K562 (cell line): ENCODE measurements at regions not wholly inside any gene's neighbourhood (a gene's known extent, or its start where the extent isn't known, plus 50 kb on each side); places are given as distances from the start of the nearest gene placed in this dataset.

Experiments
- EWSR1 ChIP-seq: fragments of 450-650 bp; IDR thresholded peaks from 2 replicates; pipeline ENCODE4 v1.6.1; 2018; ENCODE audit warnings: borderline replicate concordance, mild to moderate bottlenecking, low read depth, moderate library complexity; ENCODE audit not compliant: partially characterized antibody
- JUNB ChIP-seq: fragments of 450-650 bp; formaldehyde crosslinking; conservative IDR thresholded peaks from 2 replicates; pipeline ENCODE4 v1.4.0; 2020; ENCODE audit warnings: mild to moderate bottlenecking
- KAT2B ChIP-seq: IDR thresholded peaks from one replicate; pipeline ENCODE4 v1.6.1; 2012; ENCODE audit warnings: low read depth, mild to moderate bottlenecking, control low read depth, inconsistent platforms, low read length, moderate library complexity
- KLF10 ChIP-seq: fragments of 250-450 bp; sonication (Bioruptor Pico); IDR thresholded peaks from 2 replicates; pipeline ENCODE4 v1.6.1; 2021; ENCODE audit warnings: matching md5 sums
- MTA3 ChIP-seq: fragments of 450-650 bp; formaldehyde crosslinking; IDR thresholded peaks from 2 replicates; pipeline ENCODE4 v1.6.1; 2017; ENCODE audit warnings: mild to moderate bottlenecking, borderline replicate concordance
- POLR2B ChIP-seq: fragments of 450-650 bp; IDR thresholded peaks from 2 replicates; pipeline ENCODE4 v1.6.1; 2018; ENCODE audit warnings: low read depth; ENCODE audit not compliant: partially characterized antibody
- RB1 ChIP-seq: fragments of 450-650 bp; IDR thresholded peaks from 2 replicates; pipeline ENCODE4 v1.6.1; 2017; ENCODE audit warnings: low read depth, mild to moderate bottlenecking
- SAFB2 ChIP-seq: fragments of 200-400 bp; formaldehyde crosslinking; IDR thresholded peaks from 2 replicates; pipeline ENCODE4 v1.6.1; 2018; ENCODE audit warnings: borderline replicate concordance, low read length, low read depth, moderate library complexity; ENCODE audit not compliant: severe bottlenecking
- SMARCA5 ChIP-seq: fragments of 450-650 bp; IDR thresholded peaks from 2 replicates; pipeline ENCODE4 v1.6.1; 2016
- SRSF3 ChIP-seq: fragments of 200-400 bp; formaldehyde crosslinking; IDR thresholded peaks from 2 replicates; pipeline ENCODE4 v1.6.1; 2016; ENCODE audit warnings: mild to moderate bottlenecking, low read length, moderate library complexity; ENCODE audit not compliant: insufficient read depth
- TFAM ChIP-seq: fragments of 250-450 bp; sonication (Bioruptor Pico); conservative IDR thresholded peaks from 2 replicates; pipeline ENCODE4 v1.5.0; 2021; ENCODE audit warnings: mild to moderate bottlenecking, moderate library complexity
- TFAP4 ChIP-seq: sonication (generic); formaldehyde crosslinking; IDR thresholded peaks from 2 replicates; pipeline ENCODE4 v1.8.0; 2022; ENCODE audit warnings: missing genetic modification reagents, mild to moderate bottlenecking, moderate library complexity, borderline replicate concordance
- ZBTB12 ChIP-seq: fragments of 250-450 bp; sonication (Bioruptor Pico); IDR thresholded peaks from 2 replicates; pipeline ENCODE4 v1.4.0; 2020
- ZBTB17 ChIP-seq: fragments of 450-650 bp; formaldehyde crosslinking; IDR thresholded peaks from 2 replicates; pipeline ENCODE4 v1.4.0; 2020; ENCODE audit warnings: mild to moderate bottlenecking
- ZFP36 ChIP-seq: fragments of 150-350 bp; IDR thresholded peaks from 2 replicates; pipeline ENCODE4 v1.6.1; 2018; ENCODE audit warnings: low read length, low read depth; ENCODE audit not compliant: partially characterized antibody
- ZNF316 ChIP-seq: fragments of 450-650 bp; IDR thresholded peaks from 2 replicates; pipeline ENCODE4 v1.6.1; 2016
- ZNF347 ChIP-seq: fragments of 450-650 bp; formaldehyde crosslinking; IDR thresholded peaks from 2 replicates; pipeline ENCODE4 v1.4.0; 2020; ENCODE audit warnings: low read depth, mild to moderate bottlenecking, moderate library complexity

- no peak for TF ChIP-seq RB1
- TF ChIP-seq SAFB2, result no peak
- 0 out of 2 replicates have a peak, but pooled peaks have one; percentile 24 for TF ChIP-seq SMARCA5
- 0 out of 2 replicates have a peak, but pooled peaks have one; percentile 6 for TF ChIP-seq ZNF316
- TF ChIP-seq ZNF347 (CRISPR knock-in tag), result no peak
- no peak for TF ChIP-seq TFAM (CRISPR knock-in tag)
- TF ChIP-seq KAT2B, result no peak
- TF ChIP-seq KLF10 (CRISPR knock-in tag), result no peak
- no peak for TF ChIP-seq EWSR1
- TF ChIP-seq ZFP36, result peak; percentile 70
- TF ChIP-seq TFAP4, result 0 out of 2 replicates have a peak, but pooled peaks have one; percentile 40
- no peak for TF ChIP-seq MTA3
- TF ChIP-seq ZBTB12, result no peak
- no peak for TF ChIP-seq ZBTB17
- TF ChIP-seq POLR2B, result no peak
- no peak for TF ChIP-seq SRSF3
- no peak for TF ChIP-seq JUNB (CRISPR knock-in tag)
These were observed 101.0 kb downstream of the LSM3 start (continued) for GRCh38 chr3:14279626-14280061.
